ENCODE measurements at regions not wholly inside any gene's neighbourhood (a gene's known extent, or its start where the extent isn't known, plus 50 kb on each side); places are given as distances from the start of the nearest gene placed in this dataset.

DNA sequence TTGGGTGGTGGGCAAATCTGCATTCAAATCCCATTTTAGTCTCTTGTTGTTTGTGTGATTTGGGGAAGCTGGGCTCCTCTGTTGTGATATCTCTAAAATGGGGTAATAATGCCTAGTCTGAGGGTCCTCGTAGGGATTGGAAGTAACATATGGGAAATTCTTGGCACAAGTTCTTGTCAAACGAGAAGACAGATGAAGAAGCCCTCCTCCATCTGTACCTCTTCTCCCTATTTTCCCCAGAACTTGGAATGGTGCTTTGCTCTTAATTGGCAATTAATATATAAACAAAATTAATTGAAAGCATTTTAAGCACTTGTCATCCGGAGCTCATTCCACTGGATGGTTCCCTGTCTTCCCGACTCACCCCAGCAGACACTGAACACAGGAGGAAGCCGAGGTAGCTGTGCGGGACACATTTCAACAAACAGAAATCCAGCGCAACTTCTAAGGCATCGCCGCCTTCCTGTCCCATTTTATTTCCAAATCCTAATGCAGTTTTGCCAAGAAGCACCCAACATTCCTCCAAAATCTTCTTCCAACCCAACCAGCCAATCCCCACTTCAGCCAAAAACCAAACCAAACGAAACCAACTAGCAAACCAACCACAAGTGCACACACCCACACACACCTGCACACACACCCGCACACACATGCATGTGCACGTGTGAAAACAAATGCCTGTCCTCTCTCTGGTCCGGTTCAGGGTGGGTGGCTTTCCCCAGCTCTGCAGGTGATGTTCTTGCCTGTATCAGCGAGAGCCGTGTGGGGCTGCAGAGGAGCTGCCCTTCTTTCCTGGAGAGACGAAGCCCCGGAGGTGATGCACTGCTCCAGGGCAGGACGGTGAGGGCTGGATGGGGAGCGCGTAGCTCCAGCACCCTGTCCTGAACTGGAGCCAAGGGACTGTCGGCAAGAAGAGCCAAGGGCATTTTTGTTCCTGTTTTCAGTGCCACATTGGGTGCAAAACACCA, 100.8 kb upstream of the B3GAT1 start:
- Mint-ChIP-seq H3K4me1 (ENCODE audit: low read depth) (no peaks in the 10 kb centered on the region), H3K27me3 (no peaks in the 10 kb centered on the region), H3K4me3 (no peak overlapping the region), H3K36me3 (ENCODE audit: low read depth) (no peaks in the 10 kb centered on the region), H3K9me3 (no peaks in the 10 kb centered on the region), H3K27ac (no peak overlapping the region)
- peak; percentile 8 for DNase-seq

DNA sequence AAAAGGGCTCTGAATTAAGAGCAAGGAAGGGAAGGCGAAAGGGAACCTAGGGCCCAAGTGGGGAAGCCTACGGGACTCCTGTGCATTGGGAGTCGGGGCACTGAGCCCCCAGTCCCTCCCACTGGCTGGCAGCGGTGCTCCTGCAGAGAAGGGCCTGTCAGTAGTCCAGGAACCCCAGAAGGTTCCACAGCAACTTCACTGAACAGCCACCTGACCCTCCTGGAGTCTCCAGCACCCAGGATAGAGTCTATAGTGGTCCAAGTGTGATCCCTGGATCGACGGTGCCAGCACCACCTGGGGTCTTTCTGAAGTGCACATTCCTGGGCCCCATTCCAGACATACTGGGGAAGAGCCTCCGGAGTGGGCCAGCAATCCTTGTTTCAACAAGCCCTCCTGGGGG, 100.0 kb upstream of the B3GAT1 start:
- Mint-ChIP-seq H3K36me3 (ENCODE audit: low read depth) (no peaks in the 10 kb centered on the region), H3K4me3 (no peak overlapping the region), H3K9me3 (no peaks in the 10 kb centered on the region), H3K27me3 (no peaks in the 10 kb centered on the region), H3K4me1 (ENCODE audit: low read depth) (no peaks in the 10 kb centered on the region), H3K27ac (no peak overlapping the region)
- peak; percentile 5 for DNase-seq

DNA sequence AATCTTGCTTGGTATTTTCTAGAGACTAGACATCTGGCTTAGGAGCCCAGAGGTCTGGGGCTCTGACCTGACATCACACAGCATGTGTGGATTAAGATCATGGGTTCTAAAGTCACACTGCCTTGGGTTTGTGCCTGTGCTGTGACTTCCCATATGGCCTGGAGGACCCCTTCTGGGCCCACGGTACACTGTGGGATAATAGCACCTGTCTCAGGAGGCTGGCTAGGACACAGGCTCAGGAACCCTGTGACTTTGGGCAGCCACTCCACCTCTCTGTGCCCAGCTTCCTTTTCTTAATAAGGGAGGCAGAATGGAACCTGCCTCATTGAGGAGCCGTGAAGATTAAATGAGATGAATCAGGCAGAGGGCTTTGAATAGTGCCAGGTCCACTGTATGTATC, 99.2 kb upstream of the B3GAT1 start:
- Mint-ChIP-seq H3K4me3 (no peak overlapping the region), H3K27me3 (no peaks in the 10 kb centered on the region)
- peak; percentile 13 for DNase-seq

DNA sequence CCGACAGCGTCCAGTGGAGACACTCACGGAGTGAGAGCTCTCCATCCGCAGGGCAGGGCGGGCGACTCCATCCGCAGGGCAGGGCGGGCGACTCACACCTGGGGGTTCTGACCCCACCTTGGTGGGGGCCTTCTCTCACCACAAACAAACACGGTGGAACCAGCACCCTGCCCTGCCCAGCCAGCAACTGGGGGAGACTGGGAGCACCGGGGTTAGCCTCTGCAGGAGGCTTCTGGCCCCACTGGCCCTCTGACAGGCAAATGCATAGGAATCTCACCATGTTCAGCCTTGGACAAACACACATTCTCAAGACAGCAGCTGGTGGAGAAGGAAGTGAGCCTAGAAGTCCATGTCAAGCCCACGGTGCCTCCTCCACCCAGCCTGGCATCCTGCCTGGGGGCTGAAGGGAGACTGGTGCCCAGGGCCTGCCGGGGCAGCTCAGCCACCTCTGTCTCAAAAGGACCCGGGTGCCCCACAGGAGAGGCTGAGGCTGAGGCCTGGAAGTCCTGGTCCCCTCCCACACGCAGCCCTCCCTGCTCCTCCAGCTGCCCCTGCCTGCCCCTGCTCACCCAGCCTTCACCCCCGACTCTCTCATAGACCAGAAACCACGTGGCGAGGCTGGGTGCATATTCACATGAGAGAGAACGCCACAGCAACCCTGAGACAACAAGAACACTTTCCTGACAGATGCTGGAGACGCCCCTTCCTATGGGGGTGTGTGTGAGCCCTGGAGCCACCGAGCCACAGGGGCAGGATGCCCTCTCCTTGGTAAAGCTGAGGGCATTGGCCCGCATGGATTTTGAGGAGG, 98.4 kb upstream of the B3GAT1 start:
- Mint-ChIP-seq H3K4me3 (no peak overlapping the region), H3K27ac (no peak overlapping the region), H3K27me3 (no peaks in the 10 kb centered on the region), H3K4me1 (ENCODE audit: low read depth) (no peaks in the 10 kb centered on the region), H3K9me3 (no peaks in the 10 kb centered on the region), H3K36me3 (ENCODE audit: low read depth) (no peaks in the 10 kb centered on the region)
- DNase-seq, result peak; percentile 11

More for the DNA sequence above, 99.2 kb upstream of the B3GAT1 start:
- Mint-ChIP-seq H3K36me3 (ENCODE audit: low read depth) (no peaks in the 10 kb centered on the region), H3K27ac (no peak overlapping the region), H3K9me3 (no peaks in the 10 kb centered on the region), H3K4me1 (ENCODE audit: low read depth) (no peaks in the 10 kb centered on the region)

DNA sequence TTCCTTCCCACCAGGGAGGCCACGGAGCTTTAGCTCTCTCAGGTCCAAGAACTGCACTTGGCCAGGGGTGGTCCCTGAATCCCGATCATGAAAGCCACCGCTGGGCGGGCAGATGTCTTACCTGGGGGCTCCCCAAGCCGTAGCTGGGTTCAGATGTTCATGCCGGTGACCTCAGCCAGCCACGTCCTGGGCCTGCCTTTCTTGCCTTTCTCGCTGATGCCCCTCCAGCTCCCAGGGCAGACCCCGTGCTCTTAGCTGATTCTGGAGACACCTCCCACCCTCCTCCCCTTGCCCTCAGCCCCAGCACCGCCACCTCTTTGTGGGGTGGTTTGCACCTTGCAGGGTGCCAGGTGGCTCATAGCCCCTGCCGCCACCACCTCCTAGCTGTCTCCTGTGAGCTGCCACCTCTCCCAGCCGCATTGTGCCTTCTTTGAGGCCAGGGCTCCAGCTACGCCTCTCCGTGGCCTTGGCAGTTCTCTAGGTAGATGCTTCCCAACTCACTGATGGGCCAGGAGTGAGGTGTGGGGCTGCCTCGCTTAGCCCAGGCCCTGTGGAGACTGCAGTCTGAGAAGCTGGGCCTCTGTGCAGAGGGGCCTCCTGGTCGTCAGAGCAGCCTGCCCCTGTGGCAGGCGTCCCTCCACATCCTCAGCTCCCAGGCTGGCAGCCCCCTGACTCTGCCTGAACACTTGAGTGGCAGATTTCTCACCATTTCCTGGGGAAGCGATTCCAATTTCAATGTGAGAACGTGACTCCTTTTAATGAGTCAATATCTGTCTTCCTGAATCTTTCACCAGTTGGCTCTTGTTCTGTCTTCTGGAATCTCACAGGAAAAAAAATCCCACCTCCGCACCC, 97.6 kb upstream of the B3GAT1 start:
- peak; percentile 14 for DNase-seq
- H3K27ac Mint-ChIP-seq, result no peak overlapping the region
- H3K36me3 Mint-ChIP-seq (ENCODE audit: low read depth), result no peaks in the 10 kb centered on the region
- no peaks in the 10 kb centered on the region for H3K27me3 Mint-ChIP-seq
- no peaks in the 10 kb centered on the region for H3K9me3 Mint-ChIP-seq
- no peak overlapping the region for H3K4me3 Mint-ChIP-seq
- no peaks in the 10 kb centered on the region for H3K4me1 Mint-ChIP-seq (ENCODE audit: low read depth)

DNA sequence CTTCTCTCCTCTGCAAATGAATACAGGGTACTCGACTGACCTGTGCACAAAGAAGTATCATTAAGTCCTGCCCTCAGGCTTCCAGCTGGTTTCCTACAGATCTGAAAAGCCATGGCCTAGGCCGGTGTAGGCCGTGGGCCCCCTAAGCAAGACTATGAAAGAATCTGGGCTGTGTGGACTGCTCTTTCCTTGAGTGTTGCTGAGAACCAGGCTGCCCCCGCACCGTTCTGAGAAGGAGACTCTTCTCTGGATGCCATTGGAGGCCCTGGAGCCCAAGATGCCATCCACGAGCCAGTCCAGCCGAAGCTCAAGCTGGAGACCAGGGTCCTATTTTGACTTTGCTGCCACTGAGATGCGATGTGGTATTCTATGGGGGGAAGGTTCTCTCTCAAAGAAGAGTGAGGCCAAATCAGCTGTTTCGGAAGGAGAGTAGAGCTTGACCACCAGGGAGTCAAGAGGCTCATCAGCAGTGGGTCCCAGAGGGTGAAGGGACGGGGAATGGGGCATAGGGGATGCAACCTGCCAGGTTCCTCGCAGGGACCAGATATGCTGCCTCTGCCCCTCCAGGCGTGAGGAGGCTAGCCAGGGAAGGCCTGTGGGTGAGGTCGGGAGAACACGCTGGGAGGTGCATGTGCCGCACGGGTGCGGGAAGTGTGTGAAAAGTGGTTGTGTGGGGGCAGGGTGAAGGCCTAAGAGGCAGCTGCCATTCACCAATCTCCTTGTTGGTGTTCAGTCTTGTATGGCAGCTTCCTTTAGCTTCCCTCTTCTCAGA, 96.4 kb upstream of the B3GAT1 start:
- no peak overlapping the region for H3K4me3 Mint-ChIP-seq
- no peaks in the 10 kb centered on the region for H3K9me3 Mint-ChIP-seq
- DNase-seq, result peak; percentile 6
- H3K27me3 Mint-ChIP-seq, result no peaks in the 10 kb centered on the region
- H3K36me3 Mint-ChIP-seq (ENCODE audit: low read depth), result no peaks in the 10 kb centered on the region
- no peak overlapping the region for H3K27ac Mint-ChIP-seq
- H3K4me1 Mint-ChIP-seq (ENCODE audit: low read depth), result no peaks in the 10 kb centered on the region

DNA sequence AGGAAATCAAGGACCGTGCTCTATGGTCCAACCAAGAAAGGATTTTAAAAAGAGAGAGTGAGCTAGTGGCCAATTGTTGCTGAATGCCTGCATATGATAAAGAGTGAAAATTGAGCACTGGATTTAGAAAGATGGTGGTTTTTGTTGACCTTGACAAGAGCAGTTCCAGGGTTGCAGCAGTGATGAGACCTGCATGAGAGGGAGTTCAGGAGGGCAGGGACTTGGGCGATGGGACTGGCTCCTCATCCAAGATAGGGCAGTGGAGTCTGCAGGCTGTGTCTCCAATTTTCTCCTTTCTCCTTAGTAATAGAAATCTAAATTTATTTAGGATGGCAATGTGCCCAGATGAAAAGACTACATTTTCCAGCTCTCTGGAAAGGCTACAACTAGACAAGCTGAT, 94.0 kb upstream of the B3GAT1 start:
- Mint-ChIP-seq H3K27ac (no peak overlapping the region), H3K4me3 (no peak overlapping the region), H3K27me3 (peaks cover 10% of the 10 kb centered on the region), H3K36me3 (ENCODE audit: low read depth) (no peaks in the 10 kb centered on the region), H3K9me3 (no peaks in the 10 kb centered on the region), H3K4me1 (ENCODE audit: low read depth) (no peaks in the 10 kb centered on the region)
- DNase-seq, result peak; percentile 2

DNA sequence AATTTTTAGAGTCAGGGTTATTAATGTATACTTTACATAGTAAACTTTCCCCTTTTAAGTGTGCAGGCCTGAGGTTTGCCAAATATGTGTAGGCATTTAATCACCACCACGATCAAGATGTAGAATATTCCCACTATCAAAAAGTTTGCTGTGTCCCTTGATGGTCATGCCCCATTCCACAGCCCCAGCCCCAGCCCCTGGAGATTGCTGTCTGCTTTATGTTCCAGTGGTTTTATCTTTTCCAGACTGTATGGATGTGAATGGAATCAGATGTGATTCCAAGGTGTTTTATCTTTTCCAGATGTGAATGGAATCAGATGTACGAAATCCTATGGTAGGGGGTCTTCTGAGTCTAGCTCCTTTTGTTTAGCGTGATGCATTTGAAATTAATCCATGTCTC, 93.1 kb upstream of the B3GAT1 start:
- Mint-ChIP-seq H3K36me3 (ENCODE audit: low read depth) (no peaks in the 10 kb centered on the region), H3K27ac (no peak overlapping the region), H3K4me3 (no peak overlapping the region), H3K27me3 (peaks cover 12% of the 10 kb centered on the region), H3K4me1 (ENCODE audit: low read depth) (no peaks in the 10 kb centered on the region), H3K9me3 (no peaks in the 10 kb centered on the region)
- no peak for DNase-seq

DNA sequence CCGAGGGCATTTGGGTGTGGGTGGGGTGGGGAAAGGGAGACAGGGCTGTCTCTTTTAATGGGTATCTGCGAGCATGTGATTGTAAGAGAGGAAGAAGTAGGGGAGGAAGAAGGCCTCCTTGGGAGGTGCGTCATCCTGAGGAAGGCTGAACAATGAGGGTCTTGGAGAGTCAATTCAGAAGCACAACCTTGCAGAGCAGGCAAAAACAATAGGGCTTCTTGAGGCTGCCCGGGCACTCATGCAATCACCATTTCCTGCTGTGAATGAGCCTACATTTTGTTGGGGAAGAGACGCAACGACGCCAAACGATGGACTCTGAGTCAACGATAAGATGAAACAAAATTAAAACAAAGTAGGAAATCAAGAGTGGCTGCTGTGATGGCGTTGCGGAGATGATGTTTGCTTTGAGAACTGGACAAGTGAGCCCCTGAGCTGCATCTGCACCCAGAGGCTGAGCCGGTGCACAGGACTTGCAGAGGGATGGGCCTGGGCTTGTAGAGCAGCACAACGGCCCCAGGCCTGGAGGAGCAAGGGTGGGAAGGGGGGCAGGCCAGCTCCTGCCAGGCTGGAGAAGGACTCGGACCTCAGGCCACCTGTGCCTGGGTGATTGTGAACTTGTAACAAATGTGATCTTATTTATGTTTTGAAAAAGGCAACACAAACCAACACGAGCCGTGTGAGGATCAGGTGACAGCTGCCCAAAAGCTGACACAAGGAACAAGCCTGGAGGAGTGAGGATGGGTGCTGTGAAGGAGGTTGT, 92.3 kb upstream of the B3GAT1 start:
- Mint-ChIP-seq H3K4me3 (no peak overlapping the region), H3K36me3 (ENCODE audit: low read depth) (no peaks in the 10 kb centered on the region), H3K27me3 (peaks cover 18% of the 10 kb centered on the region)

DNA sequence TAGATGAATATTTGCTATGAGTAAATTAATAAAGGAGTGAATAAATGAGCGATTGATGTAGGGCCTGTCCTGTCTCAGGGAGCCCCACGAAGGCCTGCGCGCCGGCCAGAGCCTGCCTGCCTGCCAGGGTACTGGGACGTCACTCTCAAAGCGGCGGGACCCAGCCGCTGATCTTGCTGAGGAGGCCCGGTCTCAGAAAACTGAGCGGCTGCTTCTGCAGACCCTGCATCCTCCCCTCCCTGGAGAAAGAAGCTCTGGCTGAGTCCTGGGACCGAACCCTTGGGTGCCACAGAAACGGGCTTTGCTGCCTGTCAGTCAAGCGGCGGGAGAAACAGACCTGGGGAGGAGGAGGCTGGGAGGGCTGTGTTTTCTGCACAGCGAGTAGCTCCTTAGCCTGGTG, 91.6 kb upstream of the B3GAT1 start:
- H3K4me3 Mint-ChIP-seq, result no peak overlapping the region

More for the DNA sequence above, 92.3 kb upstream of the B3GAT1 start:
- Mint-ChIP-seq H3K27ac (no peak overlapping the region), H3K4me1 (ENCODE audit: low read depth) (no peaks in the 10 kb centered on the region), H3K9me3 (no peaks in the 10 kb centered on the region)
- DNase-seq, result peak; percentile 5

DNA sequence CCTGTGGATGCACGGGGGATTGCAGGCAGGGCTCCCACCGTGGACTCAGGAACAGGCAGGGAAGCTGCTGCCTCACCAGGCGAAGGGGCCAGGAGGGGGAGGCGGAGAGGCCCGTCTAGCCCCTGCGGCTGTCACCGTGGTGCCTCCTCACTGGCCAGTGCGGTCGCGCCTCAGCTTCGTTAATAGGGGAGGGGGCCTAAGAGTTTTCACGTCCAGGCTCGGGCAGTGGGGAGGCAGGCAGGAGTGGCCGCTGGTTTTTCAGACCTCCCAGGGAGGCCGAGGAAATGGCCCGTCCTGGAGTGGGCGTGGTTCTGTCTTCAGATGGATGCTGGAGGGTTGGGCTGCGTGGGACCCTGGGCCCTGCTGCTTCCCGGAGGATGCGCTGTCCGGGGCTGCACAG, 91.1 kb upstream of the B3GAT1 start:
- Mint-ChIP-seq H3K4me1 (ENCODE audit: low read depth) (no peaks in the 10 kb centered on the region), H3K27me3 (peaks cover 23% of the 10 kb centered on the region), H3K9me3 (no peaks in the 10 kb centered on the region), H3K36me3 (ENCODE audit: low read depth) (no peaks in the 10 kb centered on the region), H3K4me3 (no peak overlapping the region), H3K27ac (no peak overlapping the region)
- DNase-seq, result peak; percentile 14

More for the DNA sequence above, 91.6 kb upstream of the B3GAT1 start:
- no peak for DNase-seq
- Mint-ChIP-seq H3K9me3 (no peaks in the 10 kb centered on the region), H3K4me1 (ENCODE audit: low read depth) (no peaks in the 10 kb centered on the region), H3K27ac (no peak overlapping the region), H3K27me3 (peaks cover 23% of the 10 kb centered on the region), H3K36me3 (ENCODE audit: low read depth) (no peaks in the 10 kb centered on the region)

DNA sequence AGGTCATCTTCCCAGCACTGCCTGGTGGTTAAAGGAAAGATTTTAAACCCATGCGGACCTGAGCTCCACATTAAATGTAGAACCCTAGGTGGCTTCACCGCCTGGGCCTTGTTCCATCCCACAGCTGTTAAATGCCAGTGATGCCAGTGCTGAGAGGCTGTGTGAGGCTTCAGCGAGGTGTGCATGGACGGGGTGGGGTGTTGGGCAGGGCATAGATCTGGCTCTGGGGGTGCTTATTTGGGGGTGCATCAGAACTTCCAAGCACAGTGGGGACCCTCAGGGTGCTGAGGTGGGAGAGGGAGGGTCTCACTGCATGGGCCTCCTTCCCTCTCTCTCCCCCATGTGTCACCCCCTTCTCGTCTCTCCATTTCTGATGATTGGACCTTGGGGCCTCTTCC, 90.1 kb upstream of the B3GAT1 start:
- H3K27ac Mint-ChIP-seq, result no peak overlapping the region
- H3K9me3 Mint-ChIP-seq, result no peaks in the 10 kb centered on the region
- H3K4me3 Mint-ChIP-seq, result no peak overlapping the region
- no peaks in the 10 kb centered on the region for H3K4me1 Mint-ChIP-seq (ENCODE audit: low read depth)
- peaks cover 30% of the 10 kb centered on the region for H3K27me3 Mint-ChIP-seq
- H3K36me3 Mint-ChIP-seq (ENCODE audit: low read depth), result no peaks in the 10 kb centered on the region
- no peak for DNase-seq

Measured in activated T-cell treated with anti-CD3 and anti-CD28 coated beads, Interleukin-2, amount 50 U/mL, for 24 hours (primary cell).